Epidermal melanocyte (primary cell): ENCODE measurements at regions not wholly inside any gene's neighbourhood (a gene's known extent, or its start where the extent isn't known, plus 50 kb on each side); places are given as distances from the start of the nearest gene placed in this dataset.
"Not testable (repeated sequence)": the region's sequence is repeated elsewhere in the genome, so short reads cannot be mapped to it uniquely, and the experiment has no call there.

Experiments
- DNase-seq: peaks from one replicate; pipeline ENCODE4 v3.0.0; 2011; ENCODE audit warnings: low spot score; ENCODE audit not compliant: insufficient read length

DNA sequence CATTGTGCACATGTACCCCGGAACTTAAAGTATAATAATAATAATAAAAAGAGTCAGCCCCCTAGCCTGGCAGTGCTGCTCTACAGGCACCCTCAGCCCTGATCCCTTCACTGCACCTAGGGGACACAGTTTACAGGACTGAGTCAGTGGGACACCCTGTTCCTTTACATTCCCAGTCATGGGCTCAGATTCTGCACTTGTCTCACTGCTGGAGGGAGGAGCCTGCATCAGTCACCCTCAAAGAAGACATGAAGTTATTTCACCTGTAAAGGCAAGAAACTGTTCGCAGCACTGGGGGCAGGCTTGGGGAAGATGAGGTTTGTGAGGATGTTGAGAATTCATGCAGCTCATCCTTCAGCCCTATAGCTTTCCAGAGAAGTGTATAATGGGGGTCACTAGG is 50.7 kb upstream of the VPREB1 start:
- DNase-seq: no peak

DNA sequence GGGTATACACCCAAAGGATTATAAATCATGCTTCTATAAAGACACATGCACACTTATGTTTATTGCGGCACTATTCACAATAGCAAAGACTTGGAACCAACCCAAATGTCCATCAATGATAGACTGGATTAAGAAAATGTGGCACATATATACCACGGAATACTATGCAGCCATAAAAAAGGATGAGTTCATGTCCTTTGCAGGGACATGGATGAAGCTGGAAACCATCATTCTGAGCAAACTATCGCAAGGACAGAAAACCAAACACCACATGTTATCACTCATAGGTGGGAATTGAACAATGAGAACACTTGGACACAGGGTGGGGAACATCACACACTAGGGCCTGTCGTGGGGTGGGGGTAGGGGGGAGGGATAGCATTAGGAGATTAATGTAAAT is 51.1 kb upstream of the VPREB1 start:
- not testable (repeated sequence) for DNase-seq

DNA sequence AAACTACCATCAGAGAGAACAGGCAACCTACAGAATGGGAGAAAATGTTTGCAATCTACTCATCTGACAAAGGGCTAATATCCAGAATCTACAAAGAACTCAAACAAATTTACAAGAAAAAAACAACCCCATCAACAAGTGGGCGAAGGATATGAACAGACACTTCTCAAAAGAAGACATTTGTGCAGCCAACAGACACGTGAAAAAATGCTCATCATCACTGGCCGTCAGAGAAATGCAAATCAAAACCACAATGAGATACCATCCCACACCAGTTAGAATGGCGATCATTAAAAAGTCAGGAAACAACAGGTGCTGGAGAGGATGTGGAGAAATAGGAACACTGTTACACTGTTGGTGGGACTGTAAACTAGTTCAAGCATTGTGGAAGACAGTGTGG is 51.6 kb upstream of the VPREB1 start:
- not testable (repeated sequence) for DNase-seq

DNA sequence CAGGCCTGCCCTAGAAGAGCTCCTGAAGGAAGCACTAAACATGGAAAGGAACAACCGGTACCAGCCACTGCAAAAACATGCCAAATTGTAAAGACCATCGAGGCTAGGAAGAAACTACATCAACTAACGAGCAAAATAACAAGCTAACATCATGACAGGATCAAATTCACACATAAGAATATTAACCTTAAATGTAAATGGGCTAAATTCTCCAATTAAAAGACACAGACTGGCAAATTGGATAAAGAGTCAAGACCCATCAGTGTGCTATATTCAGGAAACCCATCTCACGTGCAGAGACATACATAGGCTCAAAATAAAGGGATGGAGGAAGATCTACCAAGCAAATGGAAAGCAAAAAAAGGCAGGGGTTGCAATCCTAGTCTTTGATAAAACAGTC is 54.8 kb upstream of the VPREB1 start:
- not testable (repeated sequence) for DNase-seq

DNA sequence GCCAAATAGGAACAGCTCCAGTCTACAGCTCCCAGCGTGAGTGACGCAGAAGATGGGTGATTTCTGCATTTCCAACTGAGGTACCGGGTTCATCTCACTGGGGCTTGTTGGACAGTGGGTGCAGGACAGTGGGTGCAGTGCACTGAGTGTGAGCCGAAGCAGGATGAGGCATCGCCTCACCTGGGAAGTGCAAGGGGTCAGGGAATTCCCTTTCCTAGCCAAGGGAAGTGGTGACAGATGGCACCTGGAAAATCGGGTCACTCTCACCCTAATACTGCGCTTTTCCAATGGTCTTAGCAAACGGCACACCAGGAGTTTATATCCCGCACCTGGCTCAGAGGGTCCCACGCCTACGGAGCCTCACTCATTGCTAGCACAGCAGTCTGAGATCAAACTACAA is 56.7 kb upstream of the VPREB1 start:
- DNase-seq: not testable (repeated sequence)

DNA sequence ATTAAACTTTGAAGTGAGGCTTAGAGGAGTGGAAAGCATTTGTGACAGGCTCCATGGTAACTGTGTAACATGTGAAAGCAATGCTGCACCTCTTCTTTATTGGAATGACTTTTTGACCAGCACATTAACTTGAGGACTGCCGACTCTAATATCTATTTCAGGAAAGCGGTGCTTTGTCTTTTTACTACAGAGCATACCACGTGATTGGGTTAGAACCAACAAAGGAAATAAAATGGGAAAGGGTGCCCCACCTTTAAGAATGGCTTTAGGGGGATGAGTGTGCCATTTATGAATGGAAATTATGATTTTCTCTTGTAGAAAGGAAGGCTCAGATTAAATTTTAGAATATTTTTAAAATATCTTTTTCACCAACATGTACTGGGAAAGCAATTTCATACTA is 57.3 kb upstream of the VPREB1 start:
- no peak for DNase-seq

DNA sequence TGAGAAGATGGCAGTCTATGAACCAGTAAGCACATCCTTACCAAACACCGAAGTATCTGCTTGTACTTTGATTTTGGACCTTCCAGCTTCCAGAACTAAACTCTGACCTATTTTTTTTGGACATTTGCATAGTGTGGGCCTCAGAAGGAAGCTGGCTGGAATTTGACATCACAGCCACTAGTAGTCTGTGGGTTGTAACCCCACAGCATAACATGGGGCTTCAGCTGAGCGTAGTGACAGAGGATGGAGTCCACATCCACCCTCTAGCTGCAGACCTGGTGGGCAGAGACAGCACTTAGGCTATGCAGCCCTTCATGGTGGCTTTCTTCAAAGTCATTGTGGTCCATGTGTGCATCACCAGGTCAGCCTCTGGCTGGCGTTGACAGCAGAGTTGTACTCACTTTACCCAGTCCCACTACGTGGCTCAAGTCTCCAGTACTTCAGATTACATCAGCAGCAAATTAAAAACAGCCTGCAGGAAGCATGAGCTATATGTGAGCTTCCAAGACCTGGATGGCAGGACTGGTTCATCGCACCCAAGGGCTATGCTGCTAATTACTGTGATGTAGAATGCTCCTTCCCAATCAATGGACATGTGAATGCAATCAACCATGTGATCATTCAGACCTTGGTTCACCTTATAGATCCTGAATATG is 58.6 kb upstream of the VPREB1 start:
- DNase-seq: no peak

DNA sequence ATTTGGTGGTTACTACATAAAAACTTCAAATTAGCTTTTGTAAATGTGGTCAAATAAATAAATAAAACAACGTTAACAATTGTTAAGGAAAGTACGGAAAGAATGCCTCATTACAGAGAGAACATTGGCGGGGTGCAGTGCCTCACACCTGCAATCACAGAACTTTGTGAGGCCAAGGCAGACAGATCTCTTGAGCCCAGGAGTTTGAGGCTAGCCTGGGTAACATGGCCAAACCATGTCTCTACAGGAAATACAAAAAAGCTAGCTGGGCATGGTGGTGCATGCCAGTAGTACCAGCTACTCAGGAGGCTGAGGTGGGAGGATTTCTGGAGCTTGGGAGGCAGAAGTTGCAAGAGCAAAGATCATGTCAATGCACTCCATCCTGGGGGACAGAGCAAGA is 59.4 kb upstream of the VPREB1 start:
- no peak for DNase-seq

DNA sequence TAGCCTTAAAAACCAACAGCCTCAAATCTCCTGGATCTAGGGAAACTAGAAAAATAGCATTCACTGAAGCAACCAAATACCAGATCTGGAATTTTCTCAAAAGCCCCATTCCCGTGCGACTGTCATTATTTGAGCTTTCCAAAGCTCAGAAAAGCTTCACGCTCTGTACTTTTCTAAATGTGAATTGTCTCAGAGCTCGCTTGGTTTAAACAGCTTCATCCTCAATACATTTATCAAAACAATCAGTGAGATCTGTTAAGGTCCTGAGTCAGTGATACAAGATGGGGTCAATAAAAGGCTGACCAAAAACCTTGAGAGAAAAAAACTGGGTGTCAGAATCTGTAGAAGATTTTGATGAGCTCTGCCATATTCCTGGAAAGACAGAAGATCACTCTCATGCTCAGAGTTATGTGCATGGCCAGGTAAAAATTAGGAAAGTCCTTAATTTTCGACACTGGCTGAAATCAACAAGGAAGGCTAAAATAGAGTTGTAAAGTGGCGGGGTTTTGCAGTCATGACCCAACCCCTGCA is 60.2 kb upstream of the VPREB1 start:
- no peak for DNase-seq

DNA sequence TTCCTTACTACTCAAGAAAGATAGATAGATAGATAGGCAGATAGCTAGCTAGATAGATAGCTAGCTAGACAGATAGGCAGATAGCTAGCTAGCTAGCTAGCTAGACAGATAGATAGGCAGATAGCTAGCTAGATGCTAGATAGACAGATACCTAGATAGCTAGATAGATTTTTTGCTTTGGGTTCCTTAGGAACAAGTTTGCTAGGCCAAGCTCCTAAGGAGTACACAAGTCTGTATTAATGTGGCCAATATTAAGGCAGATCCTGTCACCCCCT is 61.7 kb upstream of the VPREB1 start:
- no peak for DNase-seq

DNA sequence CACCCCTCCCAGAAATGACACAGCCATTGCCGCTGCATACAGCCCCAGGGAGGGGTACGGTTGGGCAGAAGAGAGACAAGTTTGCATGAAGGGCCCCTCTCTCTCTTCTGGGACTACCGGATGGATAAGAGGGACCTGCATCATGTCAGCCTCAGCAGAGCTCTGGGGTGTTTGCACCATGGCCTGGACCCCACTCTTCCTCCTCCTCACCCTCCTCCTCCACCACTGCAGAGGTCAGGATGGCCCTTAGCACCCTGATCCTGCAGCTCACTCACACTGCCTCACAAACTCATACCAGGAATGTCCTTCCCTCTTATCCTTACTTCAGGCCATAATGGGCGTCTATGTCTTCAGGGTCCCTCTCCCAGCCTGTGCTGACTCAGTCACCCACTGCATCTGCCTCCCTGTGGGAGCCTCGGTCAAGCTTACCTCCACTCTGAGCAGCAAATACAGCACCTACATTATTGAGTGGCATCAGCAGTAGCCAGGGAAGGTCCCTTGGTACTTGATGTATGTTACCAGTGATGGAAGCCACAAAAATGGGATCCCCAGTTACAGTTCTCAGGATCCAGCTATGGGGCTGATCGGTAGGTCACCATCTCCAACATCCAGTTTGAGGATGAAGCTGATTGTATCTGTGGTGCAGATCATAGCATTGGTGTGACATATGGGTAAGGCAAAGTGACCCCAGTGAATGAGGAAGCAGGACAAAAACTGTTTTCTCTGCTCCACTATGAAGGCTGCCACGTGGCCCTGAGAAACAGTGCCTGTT is 62.2 kb upstream of the VPREB1 start:
- DNase-seq: no peak

DNA sequence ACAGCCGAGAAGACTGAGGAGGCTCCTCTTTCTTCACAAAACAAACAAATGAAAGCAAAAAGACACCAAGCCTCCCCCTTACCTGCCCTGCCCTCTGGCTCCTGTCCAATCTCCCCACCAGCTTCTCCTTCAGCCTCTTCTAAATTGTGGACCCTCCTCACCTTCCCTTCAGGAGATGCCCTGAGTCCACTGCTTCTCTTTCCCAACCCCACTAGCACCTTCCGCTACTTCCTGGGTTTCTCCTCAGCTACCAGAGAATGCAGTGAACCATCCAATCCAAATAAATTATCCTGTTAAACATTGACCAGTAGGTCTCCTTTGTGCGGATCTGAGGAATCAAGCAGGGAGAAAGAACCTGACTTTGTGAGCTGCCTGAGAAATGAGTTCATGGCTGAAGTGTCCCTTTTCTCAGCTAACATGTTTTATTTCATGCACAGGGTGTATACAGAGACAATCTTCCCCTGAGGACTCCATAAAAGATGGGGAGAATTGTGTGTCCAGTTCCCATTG is 63.2 kb upstream of the VPREB1 start:
- no peak for DNase-seq

DNA sequence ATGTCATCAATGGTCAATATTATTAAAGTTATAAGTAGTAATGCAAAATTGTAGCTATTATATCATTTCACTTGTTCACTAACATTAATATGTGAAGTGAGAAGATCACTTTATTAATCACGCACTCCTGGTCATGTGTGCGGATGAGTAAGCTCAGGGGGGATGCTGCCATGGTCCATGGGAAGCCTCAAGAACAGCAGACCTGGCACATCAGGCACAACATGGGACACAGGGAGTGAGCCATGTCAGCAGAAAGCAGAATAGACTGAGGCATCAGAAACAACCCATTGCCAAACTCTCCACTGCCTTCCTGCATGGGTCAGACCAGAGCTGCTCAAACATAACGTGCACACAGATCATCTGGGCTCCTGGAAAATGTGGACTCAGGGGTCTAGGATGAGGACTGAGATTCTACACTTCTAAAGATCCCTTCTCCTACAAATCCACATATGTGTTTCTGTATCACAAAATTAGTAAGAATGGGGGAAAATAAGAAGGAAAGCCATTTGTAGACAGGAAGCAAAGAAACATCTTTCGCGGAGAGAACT is 63.8 kb upstream of the VPREB1 start:
- DNase-seq: no peak

DNA sequence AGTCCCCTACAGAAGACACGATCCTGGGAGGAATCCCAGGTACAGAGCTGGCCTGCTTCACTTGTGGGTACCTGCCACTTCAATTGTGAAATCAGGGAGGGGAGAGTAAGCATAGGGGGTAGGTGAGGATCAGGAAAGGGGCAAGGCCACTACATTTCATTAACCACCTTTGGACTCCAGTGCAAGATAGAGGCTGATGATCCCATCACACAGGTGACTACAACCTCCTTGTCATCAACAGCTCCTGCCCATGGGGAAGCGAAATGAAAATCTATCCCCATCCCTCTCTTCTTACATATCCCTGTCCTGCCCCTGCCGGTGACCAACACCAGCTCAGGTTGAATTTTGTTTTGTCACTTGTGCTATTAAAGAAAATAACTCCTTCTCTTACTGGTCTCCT is 64.7 kb upstream of the VPREB1 start:
- no peak for DNase-seq

DNA sequence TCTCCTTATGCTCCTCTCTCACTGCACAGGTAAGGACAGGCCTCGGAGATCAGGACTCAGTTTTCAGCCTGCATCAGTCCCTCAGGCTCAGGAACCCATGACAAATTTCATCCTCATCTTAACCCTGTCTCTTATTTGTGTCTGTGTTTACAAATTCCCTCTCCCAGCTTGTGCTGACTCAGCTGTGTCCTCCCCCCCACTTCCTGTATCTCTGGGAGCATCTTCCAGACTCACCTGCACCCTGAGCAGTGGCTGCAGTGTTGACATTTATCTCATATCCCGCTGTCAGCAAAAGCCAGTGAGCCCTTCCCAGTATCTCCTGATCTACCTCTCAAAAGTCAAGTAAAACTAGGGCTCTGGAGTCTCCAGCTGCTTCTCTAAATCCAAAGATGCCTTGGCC is 65.6 kb upstream of the VPREB1 start:
- DNase-seq: no peak

DNA sequence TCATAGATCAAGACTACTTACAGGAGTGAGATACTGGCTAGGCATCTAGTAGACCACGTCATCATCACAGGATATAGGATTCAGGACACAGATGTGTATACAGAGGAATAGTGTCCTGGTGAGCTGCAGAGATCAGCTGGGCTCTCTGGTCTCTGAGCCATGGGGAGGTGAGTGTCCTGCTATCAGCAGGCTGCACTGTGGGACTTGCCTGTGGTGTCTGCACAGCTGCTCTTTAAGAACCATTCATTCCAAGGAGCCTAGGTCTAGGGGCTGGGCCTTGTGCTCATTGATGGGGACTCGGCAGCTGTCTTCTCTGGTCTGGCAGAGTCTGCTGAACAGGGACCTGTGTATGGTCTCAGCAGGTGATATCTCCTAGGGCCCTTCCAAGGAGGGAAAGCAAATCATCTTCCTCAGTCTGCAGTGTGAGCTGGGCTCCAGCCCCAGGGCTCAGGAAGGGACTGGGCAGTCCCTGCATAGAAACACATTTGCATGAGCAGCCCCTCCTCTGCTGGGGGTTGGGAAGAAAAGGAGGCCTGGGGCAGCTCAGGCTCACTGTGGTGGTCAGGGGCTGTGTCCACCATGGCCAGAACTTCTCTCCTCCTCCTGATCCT is 66.1 kb upstream of the VPREB1 start:
- DNase-seq: no peak

DNA sequence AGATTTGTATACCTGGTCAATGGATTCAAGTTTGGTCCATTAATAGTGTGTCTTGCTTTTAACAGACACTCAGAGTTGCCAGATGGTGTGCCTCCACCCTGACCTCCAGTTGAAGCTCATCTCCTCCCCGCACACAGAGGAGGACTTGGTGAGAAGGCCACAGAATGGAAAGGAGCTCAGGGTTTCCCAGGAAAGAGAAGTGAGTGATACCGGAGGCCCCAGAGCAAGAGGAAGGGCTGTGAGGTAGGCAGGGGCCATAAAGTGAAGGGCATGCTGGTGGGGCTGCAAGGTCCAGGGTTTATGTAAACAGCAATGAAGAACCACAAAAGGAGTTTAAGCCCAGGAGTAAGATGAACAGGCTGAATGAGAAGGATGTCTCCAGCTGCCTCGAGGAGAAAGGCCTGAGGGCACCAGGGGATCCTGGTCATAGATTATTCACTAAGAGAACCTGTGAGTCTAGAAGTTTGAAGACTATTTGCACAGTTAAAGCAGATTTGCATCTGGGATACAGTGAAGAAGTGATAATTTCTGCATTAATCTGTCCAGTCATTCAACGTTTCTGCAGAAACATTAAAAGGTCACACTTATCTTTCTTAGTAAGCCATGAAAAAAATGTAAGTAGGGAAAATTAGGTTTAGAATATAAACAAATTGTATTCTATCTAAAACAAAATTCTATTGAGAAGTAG is 67.5 kb upstream of the VPREB1 start:
- DNase-seq: no peak

DNA sequence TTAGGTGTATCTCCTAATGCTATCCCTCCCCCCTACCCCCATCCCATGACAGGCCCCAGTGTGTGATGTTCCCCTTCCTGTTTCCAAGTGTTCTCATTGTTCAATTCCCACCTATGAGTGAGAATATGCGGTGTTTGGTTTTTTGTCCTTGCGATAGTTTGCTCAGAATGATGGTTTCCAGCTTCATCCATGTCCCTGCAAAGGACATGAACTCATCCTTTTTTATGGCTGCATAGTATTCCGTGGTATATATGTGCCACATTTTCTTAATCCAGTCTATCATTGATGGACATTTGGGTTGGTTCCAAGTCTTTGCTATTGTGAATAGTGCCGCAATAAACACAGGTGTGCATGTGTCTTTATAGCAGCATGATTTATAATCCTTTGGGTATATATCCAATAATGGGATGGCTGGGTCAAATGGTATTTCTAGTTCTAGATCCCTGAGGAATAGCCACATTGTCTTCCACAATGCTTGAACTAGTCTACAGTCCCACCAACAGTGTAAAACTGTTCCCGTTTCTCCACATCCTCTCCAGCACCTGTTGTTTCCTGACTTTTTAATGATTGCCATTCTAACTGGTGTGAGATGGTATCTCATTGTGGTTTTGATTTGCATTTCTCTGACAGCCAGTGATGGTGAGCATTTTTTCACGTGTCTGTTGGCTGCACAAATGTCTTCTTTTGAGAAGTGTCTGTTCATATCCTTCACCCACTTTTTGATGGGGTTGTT is 71.5 kb upstream of the VPREB1 start:
- DNase-seq: not testable (repeated sequence)

DNA sequence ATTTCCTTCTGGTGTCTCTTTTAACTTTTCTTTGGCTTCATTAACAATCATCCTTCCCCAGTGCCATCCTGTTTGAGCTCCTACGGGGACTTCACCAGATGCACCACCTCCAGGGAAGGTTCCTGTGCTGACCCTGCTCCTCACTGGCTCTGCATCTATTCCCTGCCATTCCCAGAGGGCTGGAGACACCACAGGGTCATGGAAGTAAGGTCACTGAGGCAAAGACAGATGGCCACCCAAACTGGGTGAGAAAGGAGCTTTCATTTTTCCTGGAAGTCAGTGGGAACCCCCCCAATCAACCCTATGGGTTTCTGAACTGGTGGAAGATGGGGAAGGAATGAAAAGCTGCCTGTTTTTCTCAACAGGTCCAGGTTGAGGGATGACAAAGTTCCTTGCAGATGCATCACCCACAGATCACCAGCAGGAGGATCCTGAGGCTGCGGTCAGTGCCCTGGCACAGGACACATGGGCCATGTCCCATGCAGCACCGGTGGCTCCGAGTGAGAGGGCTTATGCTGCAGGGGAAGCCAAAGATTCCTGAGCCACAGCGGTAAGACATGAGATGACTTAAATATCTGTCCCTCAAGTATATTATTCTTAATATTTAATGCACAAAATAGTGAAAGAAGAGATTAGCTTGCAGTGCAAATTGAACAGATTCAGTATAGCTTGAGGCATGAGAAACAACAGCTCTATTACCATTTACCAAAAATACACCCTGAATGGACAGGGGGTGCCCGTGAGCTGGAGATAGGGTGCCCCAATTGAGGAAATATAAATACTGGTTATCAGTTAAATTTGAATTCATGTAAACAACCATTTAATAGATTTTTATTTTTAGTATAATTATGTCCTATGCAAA is 73.0 kb upstream of the VPREB1 start:
- DNase-seq: no peak

DNA sequence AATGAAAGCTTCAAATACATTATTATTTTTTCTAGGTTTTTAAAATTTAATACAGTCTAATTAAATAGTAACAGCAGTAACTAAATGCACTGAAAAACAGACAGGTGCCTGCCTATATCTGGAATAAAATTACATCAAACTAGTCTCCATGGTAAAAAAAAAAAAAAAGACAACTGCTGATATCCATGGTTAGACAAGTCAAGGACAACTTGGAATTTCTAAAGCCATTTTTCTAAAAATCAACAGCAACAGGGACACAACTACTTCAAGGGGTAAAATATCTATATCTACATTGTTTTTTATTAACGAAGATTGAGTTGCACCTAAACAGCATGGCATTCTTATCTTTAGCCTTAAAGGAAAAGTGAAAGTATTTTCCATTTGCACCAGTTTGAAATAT is 74.7 kb upstream of the VPREB1 start:
- DNase-seq: no peak
